MM.1S (cell line): ENCODE measurements at regions not wholly inside any gene's neighbourhood (a gene's known extent, or its start where the extent isn't known, plus 50 kb on each side); places are given as distances from the start of the nearest gene placed in this dataset.

Experiments
- DNase-seq: peaks from one replicate; pipeline ENCODE4 v3.0.0-alpha.2; 2015
- H2AFZ ChIP-seq: fragments of 300-600 bp; sonication (generic); 2 replicates; pipeline ENCODE4 v1.6.0; 2016; ENCODE audit warnings: antibody characterized with exemption, low read length
- H3F3A ChIP-seq: fragments of 300-600 bp; sonication (generic); 2 replicates; pipeline ENCODE4 v1.6.1; 2016; ENCODE audit warnings: mild to moderate bottlenecking, antibody characterized with exemption, low read length, moderate library complexity, mixed read lengths; ENCODE audit not compliant: insufficient read depth
- H3K27ac ChIP-seq: fragments of 300-600 bp; sonication (generic); 2 replicates; pipeline ENCODE4 v1.5.1; 2016; ENCODE audit warnings: mild to moderate bottlenecking, low read length
- H3K27me3 ChIP-seq: fragments of 300-600 bp; sonication (generic); replicated peaks from 2 replicates; pipeline ENCODE4 v1.6.0; 2016; ENCODE audit warnings: low read length; ENCODE audit not compliant: insufficient read depth
- H3K36me3 ChIP-seq: fragments of 300-600 bp; sonication (generic); replicated peaks from 2 replicates; pipeline ENCODE4 v1.6.1; 2016; ENCODE audit warnings: mild to moderate bottlenecking, low read length, mixed read lengths; ENCODE audit not compliant: insufficient read depth
- H3K4me1 ChIP-seq: fragments of 300-600 bp; sonication (generic); 2 replicates; pipeline ENCODE4 v1.6.1; 2016; ENCODE audit warnings: low read length, mixed read lengths
- H3K4me2 ChIP-seq: fragments of 300-600 bp; sonication (generic); 2 replicates; pipeline ENCODE4 v1.6.0; 2016; ENCODE audit warnings: low read depth, low read length
- H3K4me3 ChIP-seq: fragments of 300-600 bp; sonication (generic); 2 replicates; pipeline ENCODE4 v1.5.1; 2016; ENCODE audit warnings: low read length, mixed read lengths
- H3K79me2 ChIP-seq: fragments of 300-600 bp; sonication (generic); 2 replicates; pipeline ENCODE4 v1.6.1; 2016; ENCODE audit warnings: mixed run types, low read length, mixed read lengths
- H3K9ac ChIP-seq: fragments of 300-600 bp; sonication (generic); 2 replicates; pipeline ENCODE4 v1.6.1; 2016; ENCODE audit warnings: low read length, mixed read lengths
- H3K9me2 ChIP-seq: fragments of 300-600 bp; sonication (generic); replicated peaks from 2 replicates; pipeline ENCODE4 v1.6.1; 2016; ENCODE audit warnings: mild to moderate bottlenecking, low read length, mixed read lengths; ENCODE audit not compliant: insufficient read depth
- H3K9me3 ChIP-seq: fragments of 300-600 bp; sonication (generic); replicated peaks from 2 replicates; pipeline ENCODE4 v1.6.1; 2016; ENCODE audit warnings: mild to moderate bottlenecking, low read length, mixed read lengths; ENCODE audit not compliant: insufficient read depth
- H4K20me1 ChIP-seq: fragments of 300-600 bp; sonication (generic); 2 replicates; pipeline ENCODE4 v1.6.1; 2016; ENCODE audit warnings: mild to moderate bottlenecking, low read length, moderate library complexity, mixed read lengths; ENCODE audit not compliant: insufficient read depth
- CTCF ChIP-seq: fragments of 300-600 bp; sonication (generic); IDR thresholded peaks from 2 replicates; pipeline ENCODE4 v1.5.1; 2016; ENCODE audit warnings: antibody characterized with exemption, low read length, mixed read lengths
- EZH2 ChIP-seq: fragments of 300-600 bp; sonication (generic); optimal IDR thresholded peaks from 2 replicates; pipeline ENCODE3; 2017; ENCODE audit warnings: low read depth, mild to moderate bottlenecking, antibody characterized with exemption, low read length, mixed read lengths
- EZH2phosphoT487 ChIP-seq: fragments of 300-600 bp; sonication (generic); IDR thresholded peaks from 2 replicates; pipeline ENCODE4 v1.6.1; 2018; ENCODE audit warnings: antibody characterized with exemption, low read length

GRCh38 chr10:2992401-2993198 is 74.7 kb upstream of the PFKP start:
- Histone ChIP-seq H3K4me2 (no peak overlapping the region), H3K27ac (no peak overlapping the region), H4K20me1 (no peaks in the 10 kb centered on the region), H3F3A (no peaks in the 10 kb centered on the region), H2AFZ (no peak overlapping the region), H3K9me2 (no peaks in the 10 kb centered on the region), H3K27me3 (no peaks in the 10 kb centered on the region), H3K9me3 (no peaks in the 10 kb centered on the region), H3K79me2 (no peaks in the 10 kb centered on the region), H3K9ac (no peak overlapping the region), H3K4me1 (no peaks in the 10 kb centered on the region), H3K4me3 (no peak overlapping the region), H3K36me3 (no peaks in the 10 kb centered on the region)
- TF ChIP-seq EZH2 (no peak), CTCF (no peak), EZH2phosphoT487 (no peak)
- DNase-seq, result no peak

- H3K79me2 ChIP-seq, result no peaks in the 10 kb centered on the region
- H3K36me3 ChIP-seq, result no peaks in the 10 kb centered on the region
- no peak for DNase-seq
- no peak overlapping the region for H3K4me3 ChIP-seq
- H3K4me1 ChIP-seq, result no peaks in the 10 kb centered on the region
- H2AFZ ChIP-seq, result no peak overlapping the region
- H4K20me1 ChIP-seq, result no peaks in the 10 kb centered on the region
- H3K27ac ChIP-seq, result no peak overlapping the region
- no peak overlapping the region for H3K4me2 ChIP-seq
- no peaks in the 10 kb centered on the region for H3K9me2 ChIP-seq
- H3K27me3 ChIP-seq, result no peaks in the 10 kb centered on the region
- H3K9ac ChIP-seq, result no peak overlapping the region
- TF ChIP-seq EZH2phosphoT487 (no peak), EZH2 (no peak), CTCF (no peak)
- no peaks in the 10 kb centered on the region for H3K9me3 ChIP-seq
- H3F3A ChIP-seq, result no peaks in the 10 kb centered on the region
Measured at GRCh38 chr10:2990764-2991163, 76.6 kb upstream of the PFKP start.

DNA sequence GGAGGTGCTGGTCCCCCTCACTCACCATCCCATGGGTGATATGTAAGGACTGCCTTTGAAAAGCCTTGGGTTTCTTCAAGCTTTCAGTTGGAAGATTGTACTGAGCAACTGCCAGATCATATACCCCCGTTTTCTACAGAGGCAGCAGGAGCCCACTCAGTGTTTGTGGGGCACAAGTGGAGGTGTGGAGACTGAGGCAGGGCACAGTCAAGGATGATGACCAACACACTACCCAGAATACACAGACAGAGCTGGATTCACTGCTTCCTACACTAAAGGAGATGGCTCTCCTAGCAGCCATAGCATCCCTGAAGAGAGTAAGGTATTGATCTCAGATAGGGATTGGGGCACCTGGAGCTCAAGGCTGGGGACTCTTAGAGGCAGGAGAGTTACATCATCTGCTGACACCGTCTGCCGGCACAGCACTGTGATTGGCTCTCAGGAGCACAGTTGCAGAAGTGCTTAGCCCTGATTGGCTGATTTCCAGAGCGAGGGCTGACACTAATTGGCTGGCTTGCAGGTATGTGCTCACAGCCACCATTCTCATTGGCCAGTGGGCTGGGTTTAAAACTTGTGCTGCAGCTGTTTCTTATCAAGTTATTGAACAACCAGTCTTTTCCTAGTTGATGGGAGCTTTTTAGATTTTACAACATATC is 77.9 kb upstream of the PFKP start:
- Histone ChIP-seq H3K4me1 (no peaks in the 10 kb centered on the region), H3K79me2 (no peaks in the 10 kb centered on the region), H3K4me2 (no peak overlapping the region), H3F3A (no peaks in the 10 kb centered on the region), H4K20me1 (no peaks in the 10 kb centered on the region), H3K27me3 (no peaks in the 10 kb centered on the region), H3K4me3 (no peak overlapping the region), H2AFZ (no peak overlapping the region), H3K36me3 (no peaks in the 10 kb centered on the region), H3K9me2 (no peaks in the 10 kb centered on the region), H3K27ac (no peak overlapping the region), H3K9me3 (no peaks in the 10 kb centered on the region), H3K9ac (no peak overlapping the region)
- TF ChIP-seq CTCF, result no peak
- no peak for TF ChIP-seq EZH2phosphoT487
- no peak for TF ChIP-seq EZH2
- DNase-seq, result no peak
